ENCODE measurements at regions not wholly inside any gene's neighbourhood (a gene's known extent, or its start where the extent isn't known, plus 50 kb on each side); places are given as distances from the start of the nearest gene placed in this dataset.
"Not testable (repeated sequence)": the region's sequence is repeated elsewhere in the genome, so short reads cannot be mapped to it uniquely, and the experiment has no call there.

DNA sequence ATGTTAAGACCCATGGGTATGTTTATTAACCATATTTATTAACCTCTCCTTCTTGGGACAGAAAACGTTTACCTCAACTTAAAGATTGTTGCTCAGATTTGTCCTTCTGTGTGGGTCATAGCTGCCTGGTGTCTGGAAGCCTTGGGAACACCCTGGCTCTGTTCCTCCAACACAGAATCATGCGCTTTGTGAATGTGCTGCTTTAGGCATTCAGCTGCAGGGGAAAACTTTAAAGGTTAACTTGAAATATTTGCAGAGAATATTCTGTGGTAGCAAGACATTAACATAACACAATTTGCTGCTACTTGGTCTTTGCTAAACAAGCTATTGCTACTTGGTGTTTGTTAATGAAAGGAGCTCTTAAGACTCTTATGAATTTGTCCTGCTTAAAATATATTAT is 50.5 kb upstream of the THOC3 start:
- not testable (repeated sequence) for DNase-seq (ENCODE audit: low read depth)

- not testable (repeated sequence) for DNase-seq (ENCODE audit: low read depth)
Observed at GRCh38 chr5:176020852-176021251, 52.7 kb upstream of the THOC3 start.

- not testable (repeated sequence) for DNase-seq (ENCODE audit: low read depth)
Observed at GRCh38 chr5:176023535-176023934, 55.4 kb upstream of the THOC3 start.

- DNase-seq (ENCODE audit: low read depth) = not testable (repeated sequence)
Observed at GRCh38 chr5:176029445-176029844, 61.3 kb upstream of the THOC3 start.

- DNase-seq (ENCODE audit: low read depth) = not testable (repeated sequence)
Observed at GRCh38 chr5:176030361-176031117, 62.4 kb upstream of the THOC3 start.

DNA sequence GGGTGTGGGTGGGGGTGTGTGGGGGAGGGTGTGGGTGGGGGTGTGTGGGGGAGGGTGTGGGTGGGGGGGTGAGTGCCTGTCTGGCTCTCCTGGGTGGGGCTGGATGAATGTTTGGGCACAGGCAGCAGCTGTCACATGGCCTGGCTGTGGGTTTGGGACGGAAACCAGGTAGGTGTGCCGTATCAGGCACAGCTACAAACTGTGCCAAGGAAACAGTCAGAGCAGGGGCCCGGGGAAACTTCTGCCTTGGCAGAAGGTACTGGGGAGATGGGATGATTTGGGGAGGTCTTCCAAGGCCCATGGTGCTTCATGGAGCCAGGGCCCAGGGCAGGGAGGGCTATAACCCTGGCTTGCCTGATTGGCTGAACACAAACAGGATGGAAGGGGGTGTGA is 63.0 kb upstream of the THOC3 start:
- not testable (repeated sequence) for DNase-seq (ENCODE audit: low read depth)

GRCh38 chr5:176033186-176033585 is 65.1 kb upstream of the THOC3 start:
- not testable (repeated sequence) for DNase-seq (ENCODE audit: low read depth)

DNA sequence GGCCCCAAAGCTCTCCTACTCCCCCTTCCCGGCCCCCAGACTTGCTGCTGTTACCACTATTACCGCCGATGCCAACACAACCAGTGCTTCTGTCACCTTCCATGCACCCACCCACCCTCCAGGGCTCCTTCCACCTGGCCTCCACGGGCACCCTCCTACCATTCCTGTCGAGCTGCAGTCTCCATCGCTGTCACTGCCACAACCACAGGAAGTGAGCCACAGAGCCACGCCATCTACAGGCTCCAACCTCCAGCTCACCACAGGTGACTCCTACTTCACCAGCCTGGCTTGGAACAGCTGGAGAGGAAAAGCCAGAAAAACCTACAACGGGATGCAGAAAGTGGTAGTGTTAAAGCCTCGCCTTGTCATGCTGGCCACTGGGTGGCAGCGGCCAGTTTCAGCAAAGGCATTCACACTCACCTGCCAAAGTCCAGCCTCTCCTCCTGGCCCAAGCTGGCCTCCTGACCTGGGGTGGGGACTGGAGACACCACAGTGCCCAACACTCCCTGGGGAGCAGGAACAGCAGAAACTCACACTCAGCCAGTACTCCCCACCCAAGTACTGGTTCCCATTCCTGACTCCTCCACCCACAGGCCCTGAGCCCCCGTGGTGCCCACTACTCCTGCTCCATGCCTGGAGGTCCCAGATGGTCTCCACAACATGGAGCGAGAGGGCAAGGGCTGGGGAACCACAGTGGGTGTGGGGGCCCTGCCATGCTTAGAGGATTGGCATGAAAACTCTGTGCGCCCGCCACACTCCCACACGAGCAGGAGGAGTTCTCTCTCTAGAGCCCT is 66.5 kb upstream of the THOC3 start:
- not testable (repeated sequence) for DNase-seq (ENCODE audit: low read depth)

DNA sequence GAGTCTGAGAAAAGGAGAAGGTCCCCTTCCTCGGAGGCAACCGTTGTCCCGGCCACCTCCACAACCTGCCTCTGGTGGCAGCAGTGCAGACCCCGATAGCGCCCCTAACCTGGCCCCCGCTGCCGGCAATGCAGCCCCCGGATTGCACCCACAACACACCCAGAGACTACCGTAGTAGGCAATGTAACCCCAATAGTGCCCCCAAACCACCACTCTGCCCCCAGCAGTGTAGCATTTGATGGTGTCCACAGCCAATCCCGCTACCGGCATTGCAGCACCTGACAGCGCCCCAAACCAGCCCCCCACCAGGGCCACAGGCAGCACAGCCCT is 67.1 kb upstream of the THOC3 start:
- DNase-seq (ENCODE audit: low read depth) = not testable (repeated sequence)

DNA sequence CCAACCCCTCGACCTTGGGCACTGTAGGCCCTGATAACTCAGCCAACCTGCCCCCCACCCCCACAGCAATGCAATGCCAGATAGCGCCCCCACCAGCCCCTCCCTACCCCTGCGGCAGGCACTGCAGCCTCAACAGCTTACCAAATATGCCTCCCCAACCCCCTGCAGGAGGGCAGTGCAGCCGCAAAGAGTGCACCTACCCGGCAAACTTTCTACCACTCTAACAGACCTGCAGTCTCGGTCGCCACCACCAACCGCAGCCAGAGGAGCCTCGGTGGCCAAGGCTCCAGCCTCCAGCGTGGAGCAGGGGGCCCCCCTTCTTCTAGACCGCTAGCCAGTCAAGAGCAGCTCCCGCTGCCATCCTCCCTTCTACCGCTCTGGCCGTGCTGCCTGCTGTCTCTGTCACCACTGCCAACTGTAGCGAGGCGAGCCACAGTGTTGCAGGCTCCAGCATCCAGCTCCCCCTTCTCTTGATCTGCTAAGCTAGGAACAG is 67.7 kb upstream of the THOC3 start:
- DNase-seq (ENCODE audit: low read depth) = not testable (repeated sequence)

GRCh38 chr5:176036391-176036790 is 68.3 kb upstream of the THOC3 start:
- not testable (repeated sequence) for DNase-seq (ENCODE audit: low read depth)

GRCh38 chr5:176037190-176037589 is 69.1 kb upstream of the THOC3 start:
- DNase-seq (ENCODE audit: low read depth) = not testable (repeated sequence)

- not testable (repeated sequence) for DNase-seq (ENCODE audit: low read depth)
Observed at GRCh38 chr5:176040105-176040801, 72.1 kb upstream of the THOC3 start.

- DNase-seq (ENCODE audit: low read depth) = not testable (repeated sequence)
Observed at GRCh38 chr5:176041248-176041994, 73.3 kb upstream of the THOC3 start.

DNA sequence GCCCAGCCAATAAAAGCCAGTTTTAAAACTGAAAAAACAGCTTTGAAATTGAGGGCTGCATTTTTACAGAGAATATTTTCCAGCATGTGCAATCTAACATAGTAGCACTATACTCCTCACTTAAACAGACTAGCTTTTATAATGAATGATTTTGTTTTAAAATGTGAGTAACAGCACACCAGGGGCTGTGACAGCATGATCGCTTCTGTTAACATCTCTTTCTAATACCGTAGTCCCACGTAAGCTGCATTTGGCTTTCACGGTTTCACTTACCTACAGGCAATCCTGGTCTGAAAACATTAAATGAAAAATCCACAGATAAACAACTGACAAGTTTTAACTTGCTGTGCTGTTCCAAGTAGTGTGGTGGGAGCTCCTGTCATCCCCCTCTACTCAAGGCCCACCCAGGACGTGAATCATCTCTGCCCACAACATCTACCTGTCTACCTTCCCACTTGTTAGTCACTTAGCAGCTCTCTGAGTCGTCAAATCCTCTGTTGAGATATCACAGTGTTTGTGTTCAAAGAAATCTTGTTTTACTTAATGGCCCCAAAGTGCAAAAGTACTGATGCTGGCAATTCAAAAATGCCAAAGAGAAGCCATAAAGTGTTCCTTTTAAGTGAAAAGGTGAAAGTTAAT is 74.0 kb upstream of the THOC3 start:
- not testable (repeated sequence) for DNase-seq (ENCODE audit: low read depth)

DNA sequence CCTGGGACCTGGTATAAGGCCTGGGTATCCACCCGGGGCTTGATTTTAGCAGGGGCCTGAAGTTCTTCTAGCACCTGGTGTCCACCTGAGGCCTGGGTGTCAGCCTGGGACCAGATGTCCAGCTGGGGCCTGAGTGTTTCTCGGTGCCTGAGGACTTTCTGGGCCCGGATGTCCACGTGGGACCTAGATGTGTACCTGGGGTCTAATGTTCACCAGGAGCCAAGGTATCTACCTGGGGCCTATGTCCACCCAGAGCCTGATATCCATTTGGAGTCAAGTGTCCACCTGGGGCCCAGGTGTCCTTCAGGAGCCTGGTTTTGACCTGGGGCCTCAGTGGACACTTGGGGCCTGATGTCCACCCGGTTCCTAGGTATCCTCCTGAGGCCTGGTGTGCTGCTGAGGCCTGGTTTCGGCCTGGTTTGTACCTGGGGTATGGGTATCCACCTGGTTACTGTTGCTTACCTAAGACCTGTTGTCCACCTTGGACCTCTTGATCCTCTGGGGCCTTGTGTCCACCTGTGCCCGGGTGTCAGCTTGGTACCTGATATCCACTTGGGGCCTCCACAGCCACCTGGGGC is 75.2 kb upstream of the THOC3 start:
- DNase-seq (ENCODE audit: low read depth) = not testable (repeated sequence)

GRCh38 chr5:176043986-176044385 is 75.9 kb upstream of the THOC3 start:
- not testable (repeated sequence) for DNase-seq (ENCODE audit: low read depth)

DNA sequence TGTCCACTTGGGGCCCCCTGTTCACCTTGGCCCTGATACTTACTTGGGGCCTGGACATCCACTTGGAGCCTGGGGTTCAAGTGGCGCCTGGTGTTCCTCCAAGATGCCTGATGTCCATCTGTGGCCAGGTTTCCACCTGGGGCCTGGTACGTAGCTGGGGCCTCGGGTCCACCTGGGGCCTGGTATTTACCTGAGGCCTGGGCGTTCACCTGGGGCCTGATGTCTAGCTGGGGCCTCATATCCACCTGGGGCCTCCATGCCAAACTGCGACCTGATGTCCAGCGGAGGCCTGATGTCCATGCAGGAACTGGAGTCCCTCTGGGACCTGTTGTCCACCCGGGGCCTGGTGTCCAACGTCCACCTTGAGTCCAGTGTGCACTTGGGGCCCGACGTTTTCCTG is 76.3 kb upstream of the THOC3 start:
- not testable (repeated sequence) for DNase-seq (ENCODE audit: low read depth)

GRCh38 chr5:176045442-176045841 is 77.3 kb upstream of the THOC3 start:
- not testable (repeated sequence) for DNase-seq (ENCODE audit: low read depth)

- not testable (repeated sequence) for DNase-seq (ENCODE audit: low read depth)
Observed at GRCh38 chr5:176048671-176049070, 80.6 kb upstream of the THOC3 start.

Data from CMK (cell line).